Stimulated activated CD4-positive, alpha-beta T cell treated with anti-CD3 and anti-CD28 coated beads, Interleukin-15, amount 100 ng/mL, for 24 hours (primary cell): ENCODE measurements at regions not wholly inside any gene's neighbourhood (a gene's known extent, or its start where the extent isn't known, plus 50 kb on each side); places are given as distances from the start of the nearest gene placed in this dataset.
"Not testable (repeated sequence)": the region's sequence is repeated elsewhere in the genome, so short reads cannot be mapped to it uniquely, and the experiment has no call there.

Source experiments
- DNase-seq: peaks from one replicate; pipeline ENCODE4 v3.0.0-alpha.2; 2020

DNA sequence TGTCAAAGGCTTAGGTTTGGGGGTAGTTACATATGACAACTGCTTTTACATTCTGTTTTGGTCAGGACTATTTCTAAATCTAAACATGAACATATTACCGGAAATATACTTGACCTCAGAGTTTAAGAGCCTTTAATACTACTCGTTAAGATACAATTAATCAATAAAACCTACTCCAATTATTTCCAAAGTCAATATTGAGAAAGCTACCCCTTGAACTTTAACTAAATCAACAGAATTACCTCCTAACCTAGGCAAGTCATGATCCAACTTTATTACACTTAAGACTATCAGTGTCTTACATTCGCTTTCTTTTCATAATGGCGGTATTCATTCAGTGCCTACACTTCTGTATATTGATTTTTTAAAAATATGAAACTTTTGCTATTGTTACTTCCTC is 107.7 kb downstream of the RAP2B start:
- DNase-seq = no peak

DNA sequence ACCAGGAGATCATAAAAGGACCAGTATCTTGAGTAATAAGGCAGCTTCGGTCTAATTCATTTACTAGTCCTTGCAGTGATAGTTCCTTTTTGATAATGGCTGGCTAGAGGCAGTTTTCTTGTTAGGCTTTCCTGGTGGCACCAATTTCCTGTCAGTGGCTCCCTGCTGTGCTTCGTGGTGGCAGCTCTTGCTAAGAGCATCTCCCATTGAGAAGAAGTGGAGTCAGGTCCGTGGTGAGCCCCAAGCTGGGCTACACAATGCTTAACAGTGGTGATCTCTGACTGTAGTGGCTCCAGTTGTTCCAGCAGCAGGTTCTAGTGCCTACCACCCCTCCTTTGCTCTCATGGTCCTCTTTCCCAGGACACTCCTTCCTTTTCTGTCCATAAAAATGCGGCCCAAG is 111.2 kb downstream of the RAP2B start:
- DNase-seq = no peak

DNA sequence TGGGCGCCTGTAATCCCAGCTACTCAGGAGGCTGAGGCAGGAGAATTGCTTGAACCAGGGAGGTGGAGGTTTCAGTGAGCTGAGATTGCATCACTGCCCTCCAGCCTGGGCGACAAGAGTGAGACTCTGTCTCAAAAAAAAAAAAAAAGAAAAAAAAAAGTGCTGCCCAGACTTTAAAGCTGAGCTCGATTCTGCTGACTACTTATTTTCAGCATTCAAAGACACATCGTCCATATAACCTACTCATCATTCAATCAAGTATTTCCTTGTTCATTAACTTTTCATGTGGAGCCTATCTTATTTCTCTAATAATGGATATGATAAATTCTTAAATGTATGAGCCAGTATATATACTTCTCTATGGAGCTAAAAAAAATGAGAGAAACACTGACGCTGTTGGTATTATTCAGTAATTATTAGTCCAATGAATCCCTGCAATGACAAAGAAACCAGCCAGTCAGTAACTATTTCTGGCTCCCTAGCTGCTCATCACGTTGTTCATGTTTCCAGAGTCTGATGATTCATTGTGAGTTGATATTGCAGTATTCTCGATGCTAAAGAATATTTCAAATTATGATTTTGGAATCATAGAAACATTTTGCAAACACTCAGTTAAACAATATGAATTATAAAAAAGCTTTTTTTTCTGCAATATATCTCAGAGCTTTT is 111.9 kb downstream of the RAP2B start:
- no peak for DNase-seq

DNA sequence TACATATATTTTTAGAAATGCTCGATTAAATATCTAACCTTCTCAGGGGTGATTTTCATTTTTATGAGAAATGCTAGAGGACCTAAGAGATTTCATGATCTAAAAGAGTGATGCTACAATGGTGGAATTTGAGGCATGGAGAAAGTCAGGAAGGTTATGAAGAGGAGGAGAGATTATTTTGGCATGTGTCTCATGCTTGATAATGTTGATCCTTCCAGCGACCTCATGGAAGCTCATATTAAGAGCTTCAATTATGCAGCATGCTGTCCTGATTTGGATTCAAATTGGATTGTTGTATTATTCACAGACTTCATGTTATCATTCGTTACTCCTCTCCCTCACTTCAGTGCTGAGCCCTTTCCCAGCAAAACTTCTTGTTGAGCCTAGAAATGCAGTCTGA is 112.5 kb downstream of the RAP2B start:
- DNase-seq = no peak

DNA sequence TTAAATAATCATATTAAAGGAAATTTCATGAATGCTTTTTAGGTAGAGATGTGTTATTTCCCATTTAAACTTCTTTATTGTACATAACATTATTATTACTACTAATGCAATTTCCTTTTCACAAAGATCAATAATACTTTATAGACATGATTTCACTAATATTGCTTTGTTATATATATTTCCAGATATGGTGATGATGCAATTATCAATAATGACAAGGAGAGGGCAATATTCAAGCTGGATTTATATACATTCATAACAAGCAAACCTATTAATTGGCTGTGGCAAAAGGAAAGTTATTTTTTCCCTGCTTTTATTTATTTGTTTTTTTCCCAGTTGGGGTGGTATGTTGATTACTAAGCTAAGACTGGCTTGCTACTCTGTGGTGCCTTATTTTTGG is 113.5 kb downstream of the RAP2B start:
- DNase-seq = no peak

DNA sequence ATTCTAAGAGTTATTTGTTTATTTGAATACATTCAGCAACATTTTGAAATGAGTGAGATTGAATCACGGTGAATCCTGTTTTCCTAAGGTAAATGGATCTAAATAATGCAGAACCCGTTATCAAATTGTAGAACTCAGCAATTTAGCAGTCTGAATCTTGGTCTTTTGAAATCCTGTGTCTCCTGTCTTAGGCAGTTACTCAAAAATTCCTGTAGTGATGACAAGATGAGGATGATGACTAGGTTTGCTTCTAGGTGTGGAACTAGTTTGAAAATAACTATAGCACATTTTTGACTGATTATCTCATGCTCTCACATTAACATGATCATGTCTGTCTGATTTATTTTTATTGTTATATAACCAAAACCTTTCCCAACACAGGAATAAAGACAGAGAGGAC is 115.0 kb downstream of the RAP2B start:
- no peak for DNase-seq

DNA sequence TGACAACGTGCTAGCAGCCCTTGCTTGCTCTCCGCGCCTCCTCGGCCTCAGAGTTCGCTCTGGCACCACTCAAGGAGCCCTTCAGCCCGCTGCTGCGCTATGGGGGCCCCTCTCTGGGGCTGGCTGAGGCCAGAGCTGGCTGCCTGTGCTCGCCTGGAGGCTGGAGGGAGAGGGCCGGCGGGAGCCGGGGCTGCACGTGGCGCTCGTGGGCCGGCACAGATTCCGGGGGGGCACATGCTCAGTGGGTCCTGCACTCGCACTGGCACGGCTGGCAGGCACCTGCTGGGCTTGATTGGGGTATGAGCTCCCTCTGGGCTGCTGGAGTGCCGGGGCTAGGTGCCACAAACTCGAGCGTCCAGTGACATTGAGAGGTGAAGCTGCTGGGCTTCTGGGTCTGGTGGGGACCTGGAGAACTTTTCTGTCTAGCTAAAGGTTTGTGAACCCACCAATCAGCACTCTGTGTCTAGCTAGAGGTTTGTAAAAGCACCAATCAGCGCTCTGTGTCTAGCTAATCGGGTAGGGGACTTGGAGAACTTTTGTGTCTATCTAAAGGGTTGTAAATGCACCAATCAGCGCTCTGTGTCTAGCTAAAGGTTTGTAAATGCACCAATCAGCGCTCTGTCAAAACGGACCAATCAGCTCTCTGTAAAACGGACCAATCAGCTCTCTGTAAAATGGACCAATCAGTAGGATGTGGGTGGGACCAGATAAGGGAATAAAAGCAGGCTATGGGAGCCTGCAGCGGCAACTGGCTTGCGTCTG is 119.4 kb downstream of the RAP2B start:
- DNase-seq = not testable (repeated sequence)

DNA sequence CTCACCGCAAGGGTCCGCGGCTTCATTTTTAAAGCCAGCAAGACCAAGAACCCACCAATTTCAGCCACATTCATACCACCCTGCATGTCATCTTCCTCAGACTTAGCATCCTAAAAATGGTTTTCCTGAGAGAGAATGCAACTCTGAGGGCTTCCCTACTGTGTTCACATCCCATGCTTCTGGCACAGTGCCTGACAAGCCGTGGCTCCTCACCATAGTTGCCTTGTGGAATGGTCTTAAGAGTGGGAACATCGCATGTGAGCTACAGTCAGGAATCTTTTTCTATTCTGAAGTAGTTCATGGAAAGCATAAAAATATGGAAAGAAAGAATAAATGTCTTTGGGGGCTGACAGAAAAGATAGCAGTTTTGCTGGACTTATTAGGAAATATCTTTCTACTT is 120.3 kb downstream of the RAP2B start:
- no peak for DNase-seq

DNA sequence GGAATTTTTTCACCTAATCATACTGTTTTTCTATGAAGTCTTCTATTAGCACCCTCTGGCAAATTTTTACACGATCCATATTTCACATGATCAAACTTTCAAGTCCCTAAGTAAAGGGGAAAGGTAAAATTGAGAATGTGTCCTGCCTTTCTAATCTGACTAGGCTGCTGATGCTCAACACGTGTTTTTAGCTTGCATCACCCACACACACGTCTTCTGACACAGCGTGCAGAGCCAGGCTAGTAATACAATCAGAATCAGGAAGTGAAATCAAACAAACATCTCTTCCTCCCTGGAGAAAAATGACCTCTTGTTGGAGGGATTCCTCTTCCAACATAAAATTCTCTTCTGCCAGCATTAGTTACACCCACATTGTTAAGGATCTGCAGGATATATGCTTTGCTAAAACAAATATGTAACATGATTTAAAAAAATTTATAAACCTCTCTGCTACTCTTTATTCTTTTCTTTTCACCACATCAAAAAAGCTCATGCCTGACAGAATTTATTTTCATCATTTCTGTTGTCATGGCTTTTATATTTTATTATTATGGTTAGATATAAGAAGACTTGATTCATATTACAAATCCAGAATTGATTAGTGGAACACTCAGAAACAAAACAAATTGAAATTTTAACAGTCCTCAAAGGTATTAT is 122.4 kb downstream of the RAP2B start:
- peak; percentile 41 for DNase-seq

DNA sequence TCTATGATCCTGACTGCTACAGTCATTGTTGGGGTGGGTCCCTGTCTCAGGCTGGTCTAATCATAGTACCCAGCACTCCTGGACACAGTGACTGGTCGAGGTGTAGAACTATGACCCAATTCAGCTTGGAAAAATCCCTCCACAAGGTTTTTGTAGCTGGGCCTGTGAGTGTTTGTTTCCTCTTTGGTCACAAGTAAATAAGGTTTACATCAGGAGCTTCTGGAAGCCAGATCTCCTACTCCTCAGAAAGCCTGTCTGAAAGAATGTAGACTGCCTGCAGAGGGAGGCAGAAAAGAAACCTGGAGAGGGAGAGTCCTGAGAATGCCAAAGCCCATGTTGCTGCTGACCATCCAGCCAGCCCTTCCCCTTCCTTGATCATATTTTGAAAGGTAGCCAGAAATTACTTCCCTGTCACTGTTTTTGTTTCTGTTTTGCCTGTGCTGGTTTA is 123.2 kb downstream of the RAP2B start:
- no peak for DNase-seq

DNA sequence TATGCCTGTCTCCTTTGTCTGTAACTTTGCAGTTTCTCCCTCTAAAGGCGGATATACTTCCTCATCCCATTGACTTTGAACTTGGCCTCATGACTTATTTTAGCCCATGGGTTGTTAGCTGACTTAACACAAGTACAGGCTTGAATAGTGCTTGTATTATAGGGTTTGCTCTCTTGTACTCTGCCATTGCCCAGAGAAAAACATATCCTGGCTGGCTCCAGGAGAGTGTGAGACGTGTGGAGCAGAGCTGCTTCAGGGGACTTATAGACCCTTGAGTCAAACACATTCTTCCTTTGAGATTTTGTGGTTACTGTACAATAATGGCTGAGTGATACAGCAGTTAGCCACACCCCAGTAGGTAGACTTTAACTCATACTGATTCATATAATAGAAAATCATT is 124.0 kb downstream of the RAP2B start:
- DNase-seq = no peak

DNA sequence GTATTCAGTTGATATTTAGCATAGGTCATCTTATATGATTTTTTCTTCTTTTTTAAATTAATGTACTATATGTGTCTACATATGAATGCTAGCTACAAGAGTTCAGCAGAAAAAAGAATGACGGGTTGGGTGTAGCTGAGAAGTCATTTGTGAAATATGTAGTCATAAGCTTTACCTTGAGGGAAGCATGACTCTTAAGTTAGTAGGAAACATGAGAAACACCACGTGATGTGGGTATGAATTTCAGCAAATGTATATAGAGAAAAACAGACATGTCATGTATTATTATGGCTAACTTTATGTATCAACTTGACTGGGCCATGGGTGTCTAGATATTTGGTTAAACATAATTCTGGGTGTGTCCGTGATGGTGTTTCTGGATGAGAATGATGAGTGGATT is 125.0 kb downstream of the RAP2B start:
- no peak for DNase-seq

DNA sequence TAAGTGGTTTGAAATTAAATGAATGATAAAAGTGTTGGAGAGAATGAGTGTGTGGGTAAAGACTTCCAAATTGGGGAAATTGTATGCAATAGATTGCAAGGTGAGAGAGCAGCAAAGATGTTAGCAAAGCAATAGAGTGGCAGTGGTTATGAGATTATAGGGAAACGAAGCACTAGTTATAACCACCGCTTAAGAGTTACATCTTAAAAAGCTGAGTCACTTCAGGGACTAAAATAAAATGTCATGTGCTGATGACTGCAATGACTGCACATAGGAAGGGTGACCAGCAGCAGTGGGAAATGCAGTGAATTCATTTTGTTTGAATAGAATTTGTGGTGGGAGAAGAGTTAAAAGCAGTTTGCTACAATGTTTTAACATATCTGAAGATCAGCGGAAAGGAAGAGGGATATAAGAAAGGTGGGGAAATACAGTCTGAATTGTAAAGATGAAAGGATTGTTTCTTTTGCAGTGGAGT is 127.3 kb downstream of the RAP2B start:
- no peak for DNase-seq

DNA sequence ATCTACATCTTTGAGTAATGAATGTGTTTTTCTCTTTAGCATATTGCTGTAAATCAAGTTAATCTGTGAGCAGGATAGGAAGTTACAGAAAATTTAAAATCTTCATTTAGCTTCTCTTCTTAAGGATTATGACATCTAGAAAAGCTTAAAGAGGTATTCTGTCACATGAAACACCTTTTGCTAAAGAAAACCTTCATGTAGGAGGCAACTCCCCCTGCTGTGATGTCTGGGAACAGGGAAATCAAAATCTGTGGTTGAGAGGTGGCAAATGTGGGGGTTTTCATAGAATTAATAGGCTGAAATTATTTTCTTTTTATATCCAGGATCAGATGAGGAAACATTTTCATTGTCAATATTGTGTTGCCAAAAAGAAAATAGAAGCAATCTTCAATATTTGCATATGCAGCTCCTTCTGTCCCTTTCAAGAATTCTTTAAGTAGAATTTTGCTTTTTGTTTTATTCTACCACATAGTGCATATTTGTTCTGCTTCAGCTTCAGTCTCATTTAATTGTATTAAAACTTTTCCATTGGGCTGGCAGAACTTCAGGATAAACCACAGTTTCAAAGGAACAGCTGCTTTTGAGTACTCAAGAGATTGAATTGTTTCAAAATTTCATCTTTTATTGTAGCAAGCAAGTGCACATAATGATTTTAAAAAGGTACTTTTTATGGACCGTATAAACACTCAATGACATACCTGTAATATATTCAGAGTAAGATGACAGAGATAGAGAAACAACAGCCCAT is 128.4 kb downstream of the RAP2B start:
- DNase-seq = no peak

DNA sequence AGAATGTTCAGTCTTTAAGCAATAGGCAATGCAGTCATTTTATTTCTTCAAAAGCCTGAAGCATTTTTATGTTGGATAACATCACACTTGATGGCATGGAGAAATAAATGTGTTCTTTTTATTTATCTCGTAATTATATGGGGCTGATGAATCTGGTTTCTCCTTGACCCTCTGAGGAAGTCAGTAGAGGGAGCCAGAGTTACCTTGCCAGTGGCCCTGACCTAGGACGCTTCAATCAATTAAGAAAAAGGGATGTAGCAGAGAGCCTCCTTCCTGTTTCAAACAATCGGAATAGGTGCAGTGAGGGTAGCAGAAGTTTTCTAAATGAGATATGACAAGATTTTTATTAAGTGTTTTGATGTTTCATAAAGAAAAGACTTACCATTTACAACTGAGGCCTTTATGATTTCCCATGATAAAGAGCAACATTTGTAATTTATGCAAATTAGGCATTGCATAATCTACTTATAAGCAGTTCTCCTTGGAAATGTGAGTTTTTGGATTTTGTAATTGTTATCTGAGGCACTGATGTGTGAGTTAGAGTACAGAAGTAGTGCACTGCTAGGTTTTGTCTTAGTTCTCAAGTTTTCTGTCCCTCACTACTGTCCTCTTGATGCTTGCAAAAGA is 129.1 kb downstream of the RAP2B start:
- no peak for DNase-seq

DNA sequence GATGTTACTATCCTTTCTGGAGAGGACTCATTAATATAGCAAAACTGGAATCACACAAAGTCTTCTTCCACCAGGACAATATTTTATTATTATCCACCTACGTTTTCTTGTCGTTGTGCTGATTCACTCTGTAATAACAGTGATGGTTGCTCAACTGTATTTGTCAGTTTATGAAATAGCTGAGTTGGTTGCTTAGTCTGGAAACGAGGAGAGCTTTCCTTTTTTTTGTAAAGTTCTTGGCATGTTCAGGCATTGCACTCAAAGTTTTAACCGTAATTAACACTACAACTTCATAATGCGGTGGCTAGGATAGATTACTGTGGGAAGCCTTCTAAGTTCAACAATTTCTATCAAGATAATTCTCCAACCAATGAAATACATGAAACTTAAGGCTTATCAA is 131.2 kb downstream of the RAP2B start:
- DNase-seq = no peak

DNA sequence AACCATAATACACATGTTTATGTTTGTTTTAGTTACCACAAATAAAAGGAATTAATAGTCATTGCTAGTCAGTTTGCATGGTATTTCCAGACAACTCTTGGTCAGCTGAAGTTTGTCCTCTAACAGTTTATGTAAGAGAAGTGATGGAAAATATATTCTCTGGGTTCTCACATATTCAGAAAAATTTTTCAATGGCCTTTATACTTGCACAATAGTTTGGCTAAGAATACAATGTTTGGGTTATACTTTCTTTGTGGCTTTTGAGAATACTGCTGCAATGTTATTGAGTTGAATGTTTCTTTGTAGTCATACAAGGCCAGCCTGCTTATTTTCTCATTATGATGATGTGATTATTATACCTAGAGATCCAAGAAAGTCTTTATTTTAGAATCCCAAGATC is 133.9 kb downstream of the RAP2B start:
- DNase-seq = no peak

DNA sequence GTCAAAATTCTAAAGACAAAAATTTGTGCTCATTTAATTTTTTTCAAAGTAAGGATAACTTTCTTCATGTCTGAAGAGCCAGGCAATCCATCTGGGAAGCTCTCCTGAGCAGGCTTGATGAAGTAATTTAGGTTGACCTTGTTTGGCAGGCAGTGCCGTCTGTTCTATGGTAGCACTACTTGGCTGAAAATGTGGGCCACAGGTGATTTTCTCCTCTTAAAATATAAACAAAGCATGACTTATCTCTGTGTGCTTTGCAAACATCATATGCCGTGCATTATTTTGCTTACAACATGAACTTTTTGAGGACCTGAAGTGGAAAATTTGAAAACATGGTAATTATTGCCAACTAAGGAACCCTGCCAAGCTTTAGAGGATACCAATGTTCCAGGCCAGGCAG is 143.2 kb downstream of the RAP2B start:
- DNase-seq = no peak

DNA sequence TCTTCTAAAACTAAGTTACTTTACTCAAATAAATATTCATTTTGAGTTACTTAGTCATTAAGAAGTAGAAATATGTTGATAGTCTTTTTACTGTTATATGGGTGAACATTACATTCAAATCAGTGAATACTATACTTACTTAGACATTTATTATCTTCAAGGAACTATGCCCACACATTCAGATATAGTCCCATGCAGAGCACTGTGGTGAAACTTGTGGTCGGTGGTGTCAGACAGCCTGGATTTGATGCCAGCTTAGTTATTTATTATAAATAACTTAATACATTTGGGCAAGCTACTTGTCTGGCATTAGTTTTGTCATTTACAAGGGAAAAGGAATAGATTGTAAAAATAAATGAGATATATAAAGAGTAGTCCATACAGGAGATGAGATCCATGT is 149.5 kb downstream of the RAP2B start:
- no peak for DNase-seq

DNA sequence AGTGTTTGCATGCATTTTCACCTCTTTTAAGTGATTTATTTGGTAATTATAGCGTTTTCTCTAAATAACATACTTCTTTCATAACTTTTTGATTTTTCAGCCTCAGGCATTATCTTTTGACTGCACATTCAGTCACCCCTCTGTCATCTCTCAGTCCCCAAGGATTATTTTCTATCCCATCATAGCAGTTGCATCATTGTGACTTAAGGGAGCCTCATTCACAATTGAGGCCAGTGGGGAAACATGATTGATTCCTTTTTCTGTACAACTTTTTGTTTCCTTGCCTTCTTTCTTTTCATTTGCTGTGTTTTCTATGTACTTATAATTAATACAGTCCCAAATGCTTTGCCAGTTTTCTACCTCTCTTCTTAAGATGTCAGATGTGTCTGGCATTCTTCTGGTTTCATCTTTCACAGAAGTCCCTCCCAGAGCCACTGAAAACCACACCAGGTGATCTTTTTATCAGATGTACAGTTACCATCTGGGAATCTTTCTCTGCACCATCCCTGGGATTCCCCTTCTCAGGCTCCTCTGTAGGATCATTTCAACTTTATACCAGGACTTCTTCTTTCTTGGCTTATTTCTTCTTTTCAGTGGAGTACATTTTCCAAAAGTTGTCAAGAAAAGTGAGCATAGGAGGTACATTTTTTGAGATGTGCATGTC is 151.4 kb downstream of the RAP2B start:
- DNase-seq = no peak

DNA sequence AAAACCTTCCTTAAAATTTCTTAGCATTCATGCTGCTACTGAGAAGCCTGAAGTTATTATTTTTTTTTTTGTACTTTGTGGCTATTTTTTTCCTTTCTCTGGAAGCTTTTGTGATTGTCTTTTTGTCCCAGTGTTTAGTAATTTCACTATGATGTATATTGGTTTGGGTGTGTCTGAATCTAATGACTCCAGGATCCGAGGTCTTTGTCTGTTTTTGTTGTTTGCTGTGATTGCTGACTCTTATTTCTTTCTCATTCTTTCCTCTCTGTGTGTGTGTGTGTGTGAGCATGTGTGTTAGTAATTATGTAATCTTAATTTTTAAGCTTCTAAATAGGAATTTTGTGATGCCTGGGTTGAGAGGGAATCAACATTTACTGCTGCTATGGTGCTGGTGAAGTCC is 152.0 kb downstream of the RAP2B start:
- DNase-seq = no peak

DNA sequence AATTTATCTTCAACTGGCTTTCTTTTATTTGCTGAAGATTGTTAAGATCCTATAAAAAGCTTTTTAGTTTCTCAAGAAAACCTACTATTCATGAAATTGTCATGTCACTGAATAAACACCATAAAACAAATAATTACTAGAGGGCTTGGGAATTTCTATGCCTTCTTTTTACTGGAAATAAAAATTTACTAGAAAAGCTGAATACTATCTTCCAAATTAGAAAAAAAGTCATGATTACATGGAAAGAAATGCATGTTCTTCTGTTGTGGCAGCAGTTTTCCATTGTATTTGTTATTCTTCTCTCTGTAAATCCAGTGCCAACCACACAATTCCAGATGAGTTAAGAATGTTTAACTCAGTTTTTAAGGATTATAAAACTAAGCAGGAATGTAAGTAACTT is 153.8 kb downstream of the RAP2B start:
- no peak for DNase-seq
